Caco-2 (cell line): ENCODE measurements at regions not wholly inside any gene's neighbourhood (a gene's known extent, or its start where the extent isn't known, plus 50 kb on each side); places are given as distances from the start of the nearest gene placed in this dataset.

Source experiments
- BruUV-seq: library from RNA; stranded (reverse); fragments of 400-500 nt; replicated peaks from 2 replicates; lab custom pipeline; 2021; lab: Mats Ljungman, UMichigan
- CTCF ChIA-PET: fragments of 300-600 bp; sonication (Branson Sonifier 250); formaldehyde crosslinking; loops from one replicate; lab custom pipeline; 2022; ENCODE audit warnings: antibody characterized with exemption; lab: Charles Lee
- POLR2A ChIA-PET: fragments of 300-600 bp; sonication (Branson Sonifier 250); formaldehyde crosslinking; loops from one replicate; lab custom pipeline; 2022; ENCODE audit warnings: antibody characterized with exemption; lab: Charles Lee
- DNase-seq, 2 experiments: peaks; one replicate each; pipeline versions ENCODE4 v3.0.0 to v3.0.0-alpha.2; 2020 to 2022
- H3K27me3 ChIP-seq: replicated peaks from 2 replicates; pipeline ENCODE4 v1.6.0; 2011; ENCODE audit warnings: low read length; ENCODE audit not compliant: control insufficient read depth, insufficient read depth
- H3K36me3 ChIP-seq: 2 replicates; pipeline ENCODE4 v1.5.1; 2011; ENCODE audit warnings: low read length; ENCODE audit not compliant: control insufficient read depth, insufficient read depth
- H3K4me1 ChIP-seq: fragments of 250-450 bp; sonication (Bioruptor Pico); 2 replicates; pipeline ENCODE4 v1.5.1; 2020; ENCODE audit warnings: mild to moderate bottlenecking
- H3K4me3 ChIP-seq: 2 replicates; pipeline ENCODE4 v1.5.1; 2011; ENCODE audit warnings: low read depth, mild to moderate bottlenecking, control low read depth, low read length
- H3K9me3 ChIP-seq: fragments of 250-450 bp; sonication (Bioruptor Pico); 2 replicates; pipeline ENCODE4 v1.5.1; 2020; ENCODE audit warnings: mild to moderate bottlenecking, moderate library complexity
- H3K27ac Mint-ChIP-seq: one replicate; pipeline ENCODE4 v1.8.0; 2022; ENCODE audit warnings: mixed read lengths; ENCODE audit not compliant: unreplicated experiment
- H3K27me3 Mint-ChIP-seq: one replicate; pipeline ENCODE4 v1.8.0; 2022; ENCODE audit warnings: mixed read lengths; ENCODE audit not compliant: insufficient read depth, unreplicated experiment
- H3K36me3 Mint-ChIP-seq: one replicate; pipeline ENCODE4 v1.8.0; 2022; ENCODE audit warnings: mild to moderate bottlenecking, mixed read lengths; ENCODE audit not compliant: insufficient read depth, unreplicated experiment
- H3K4me1 Mint-ChIP-seq: one replicate; pipeline ENCODE4 v1.8.0; 2022; ENCODE audit warnings: low read depth, mixed read lengths; ENCODE audit not compliant: unreplicated experiment
- H3K4me3 Mint-ChIP-seq: one replicate; pipeline ENCODE4 v1.8.0; 2022; ENCODE audit warnings: mild to moderate bottlenecking, moderate library complexity, mixed read lengths; ENCODE audit not compliant: unreplicated experiment
- H3K9me3 Mint-ChIP-seq: one replicate; pipeline ENCODE4 v1.8.0; 2022; ENCODE audit warnings: mixed read lengths; ENCODE audit not compliant: unreplicated experiment
- CTCF ChIP-seq, 2 experiments: fragments of 200-600 bp in 1 of 2; IDR thresholded peaks; 1 replicate in 1 of 2; 2 replicates in 1 of 2; pipeline versions ENCODE4 v1.5.1 to v1.8.0; 2011 to 2022; ENCODE audit warnings: antibody characterized with exemption in 1 of 2, control low read depth in 1 of 2, inconsistent platforms in 1 of 2, low read depth in 1 of 2, low read length in 1 of 2, mild to moderate bottlenecking in 1 of 2, moderate library complexity in 1 of 2; ENCODE audit not compliant: insufficient read depth in 1 of 2, severe bottlenecking in 1 of 2, unreplicated experiment in 1 of 2
- intact Hi-C: fragments of 100-400 bp; cut with micrococcal nuclease; formaldehyde crosslinking; loops from one replicate; pipeline ENCODE4 v1.10.0; 2022; ENCODE audit not compliant: unreplicated experiment

DNA sequence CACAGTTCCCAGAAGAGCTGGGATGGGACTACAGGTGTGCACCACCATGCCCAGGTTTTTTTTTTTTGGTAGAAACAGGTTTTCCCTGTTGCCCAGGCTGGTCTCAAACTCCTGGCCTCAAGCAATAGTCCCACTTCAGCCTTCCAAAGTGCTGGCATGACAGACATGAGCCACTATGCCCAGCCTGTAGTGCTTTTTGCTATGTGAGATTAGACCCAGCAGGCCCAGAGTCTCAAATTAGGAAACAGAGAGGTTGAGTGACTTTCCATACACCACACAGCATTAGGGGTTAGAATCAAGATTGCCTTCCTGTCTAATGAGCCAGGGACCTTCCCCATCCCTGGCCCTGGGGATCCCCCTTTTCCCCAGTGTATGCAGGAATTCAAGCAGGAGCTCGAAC, 90.8 kb upstream of the KCTD7 start:
- Histone ChIP-seq H3K27me3 (no peaks in the 10 kb centered on the region), H3K9me3 (no peaks in the 10 kb centered on the region), H3K4me1 (0 out of 2 replicates have a peak, but pooled peaks cover 8% of the 10 kb centered on the region), H3K4me3 (no peak overlapping the region), H3K36me3 (no peaks in the 10 kb centered on the region; the same call in none of the 2 replicates)
- no peaks in the 10 kb centered on the region for H3K9me3 Mint-ChIP-seq
- no peak overlapping the region for H3K4me3 Mint-ChIP-seq
- no peak for TF ChIP-seq CTCF (IDR thresholded peaks at IDR 0.05; ENCODE audit: insufficient read depth in 1 of 2, low read depth in 1 of 2, low read length in 1 of 2, severe bottlenecking in 1 of 2, unreplicated experiment in 1 of 2)
- DNase-seq: no peak
- intact Hi-C loops: no loop called here
- ChIA-PET POLR2A (interaction anchor here (1.1 kb wide), 1 partner anchor 44 kb away, joined by 3 read pairs; no protein-coding TSS in a partner anchor), CTCF (no interaction called here)
- BruUV-seq: no TSS peak
- peaks cover 52% of the 10 kb centered on the region for H3K36me3 Mint-ChIP-seq
- H3K4me1 Mint-ChIP-seq: peaks cover 9% of the 10 kb centered on the region
- no peaks in the 10 kb centered on the region for H3K27me3 Mint-ChIP-seq
- H3K27ac Mint-ChIP-seq: no peak overlapping the region

- no peaks in the 10 kb centered on the region for H3K27me3 Mint-ChIP-seq
- H3K9me3 Mint-ChIP-seq: no peaks in the 10 kb centered on the region
- H3K4me3 Mint-ChIP-seq: no peak overlapping the region
- H3K36me3 ChIP-seq: peaks cover under 1% of the 10 kb centered on the region
- 0 out of 2 replicates have a peak, but pooled peaks cover 8% of the 10 kb centered on the region for H3K4me1 ChIP-seq
- intact Hi-C loops: no loop called here
- peak overlapping the region; percentile 40 for H3K27ac Mint-ChIP-seq
- no TSS peak for BruUV-seq
- TF ChIP-seq CTCF (IDR thresholded peaks at IDR 0.05; ENCODE audit: insufficient read depth in 1 of 2, low read depth in 1 of 2, low read length in 1 of 2, severe bottlenecking in 1 of 2, unreplicated experiment in 1 of 2): no peak
- H3K27me3 ChIP-seq: no peaks in the 10 kb centered on the region
- H3K9me3 ChIP-seq: no peaks in the 10 kb centered on the region
- H3K36me3 Mint-ChIP-seq: peaks cover 59% of the 10 kb centered on the region
- POLR2A ChIA-PET: no interaction called here
- CTCF ChIA-PET: no interaction called here
- H3K4me1 Mint-ChIP-seq: peaks cover 9% of the 10 kb centered on the region
- no peak overlapping the region for H3K4me3 ChIP-seq
- no peak for DNase-seq
These were observed 89.4 kb upstream of the KCTD7 start for GRCh38 chr7:66539264-66539623.

DNA sequence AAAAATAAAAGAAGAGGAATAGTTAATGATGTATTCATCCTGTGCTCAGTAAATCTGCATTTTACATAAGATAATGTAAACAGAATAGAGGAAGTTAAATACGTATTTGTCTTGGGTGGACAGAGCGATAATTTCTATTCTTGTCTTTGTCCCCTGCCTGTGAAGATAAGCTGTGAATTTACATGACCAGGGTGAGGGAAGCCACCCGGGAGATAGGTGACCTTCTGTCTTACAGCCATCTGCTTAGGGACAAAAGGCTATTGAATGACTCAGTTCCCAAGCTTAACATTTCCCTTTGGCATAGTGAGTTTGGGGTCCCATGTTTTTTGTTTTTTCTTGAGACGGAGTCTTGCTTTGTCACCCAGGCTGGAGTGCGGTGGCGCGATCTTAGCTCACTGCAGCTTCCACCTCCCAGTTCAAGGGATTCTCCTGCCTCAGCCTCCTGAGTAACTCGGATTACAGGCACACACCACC, 88.7 kb upstream of the KCTD7 start:
- ChIA-PET CTCF (no interaction called here), POLR2A (no interaction called here)
- Histone ChIP-seq H3K36me3 (peaks cover 2% of the 10 kb centered on the region), H3K9me3 (no peaks in the 10 kb centered on the region), H3K4me1 (0 out of 2 replicates have a peak, but pooled peaks cover 8% of the 10 kb centered on the region), H3K4me3 (no peak overlapping the region), H3K27me3 (no peaks in the 10 kb centered on the region)
- BruUV-seq: no TSS peak
- Mint-ChIP-seq H3K27ac (no peak overlapping the region), H3K36me3 (peaks cover 61% of the 10 kb centered on the region), H3K9me3 (no peaks in the 10 kb centered on the region), H3K4me1 (peaks cover 9% of the 10 kb centered on the region), H3K27me3 (no peaks in the 10 kb centered on the region), H3K4me3 (no peak overlapping the region)
- intact Hi-C loops: no loop called here
- DNase-seq: no peak
- no peak for TF ChIP-seq CTCF (IDR thresholded peaks at IDR 0.05; ENCODE audit: insufficient read depth in 1 of 2, low read depth in 1 of 2, low read length in 1 of 2, severe bottlenecking in 1 of 2, unreplicated experiment in 1 of 2)
